PC-3 (cell line): ENCODE measurements at regions not wholly inside any gene's neighbourhood (a gene's known extent, or its start where the extent isn't known, plus 50 kb on each side); places are given as distances from the start of the nearest gene placed in this dataset.

Experiments used
- ATAC-seq: fragments of 200-7000 bp; cut with Tn5 transposase; 2 replicates; pipeline ENCODE4 v1.9.1; 2020; ENCODE audit warnings: mild to moderate bottlenecking, moderate library complexity
- BruUV-seq: library from RNA; stranded (reverse); fragments of 400-500 nt; replicated peaks from 2 replicates; lab custom pipeline; 2021; lab: Mats Ljungman, UMichigan
- CTCF ChIA-PET: fragments of 300-600 bp; sonication (Branson Sonifier 250); formaldehyde crosslinking; loops from one replicate; lab custom pipeline; 2022; ENCODE audit warnings: antibody characterized with exemption; lab: Charles Lee
- POLR2A ChIA-PET: fragments of 300-600 bp; sonication (Branson Sonifier 250); formaldehyde crosslinking; loops from one replicate; lab custom pipeline; 2022; ENCODE audit warnings: antibody characterized with exemption; ENCODE audit not compliant: unreplicated experiment; lab: Charles Lee
- DNase-seq: peaks from one replicate; pipeline ENCODE4 v3.0.0-alpha.2; 2015
- H2AFZ ChIP-seq: fragments of 300-600 bp; sonication (generic); 2 replicates; pipeline ENCODE4 v1.6.0; 2016; ENCODE audit warnings: antibody characterized with exemption, low read length
- H3F3A ChIP-seq: fragments of 300-600 bp; sonication (generic); one replicate; pipeline ENCODE4 v1.6.0; 2017; ENCODE audit warnings: antibody characterized with exemption, low read length, control low read depth, mild to moderate bottlenecking; ENCODE audit not compliant: unreplicated experiment
- H3K27ac ChIP-seq: fragments of 300-600 bp; sonication (generic); 2 replicates; pipeline ENCODE4 v1.5.1; 2016; ENCODE audit warnings: mild to moderate bottlenecking, low read length
- H3K27me3 ChIP-seq: fragments of 300-600 bp; sonication (generic); 2 replicates; pipeline ENCODE4 v1.6.1; 2016; ENCODE audit warnings: low read length, mixed read lengths
- H3K36me3 ChIP-seq: fragments of 300-600 bp; sonication (generic); 2 replicates; pipeline ENCODE4 v1.6.1; 2016; ENCODE audit warnings: low read depth, mixed run types, low read length, mixed read lengths
- H3K4me1 ChIP-seq: fragments of 300-600 bp; sonication (generic); 2 replicates; pipeline ENCODE4 v1.5.1; 2016; ENCODE audit warnings: low read length; ENCODE audit not compliant: insufficient read depth
- H3K4me2 ChIP-seq: fragments of 300-600 bp; sonication (generic); 2 replicates; pipeline ENCODE4 v1.6.0; 2016; ENCODE audit warnings: low read length
- H3K4me3 ChIP-seq: fragments of 300-600 bp; sonication (generic); 2 replicates; pipeline ENCODE4 v1.5.1; 2016; ENCODE audit warnings: mild to moderate bottlenecking, low read length, mixed read lengths
- H3K79me2 ChIP-seq: fragments of 300-600 bp; sonication (generic); 2 replicates; pipeline ENCODE4 v1.6.1; 2017; ENCODE audit warnings: low read length, mixed read lengths
- H3K9ac ChIP-seq: fragments of 300-600 bp; sonication (generic); 2 replicates; pipeline ENCODE4 v1.6.0; 2016; ENCODE audit warnings: mild to moderate bottlenecking, low read length
- H3K9me2 ChIP-seq: fragments of 300-600 bp; sonication (generic); replicated peaks from 2 replicates; pipeline ENCODE4 v1.6.1; 2016; ENCODE audit warnings: mixed run types, low read length, mixed read lengths
- H3K9me3 ChIP-seq: fragments of 300-600 bp; sonication (generic); 2 replicates; pipeline ENCODE4 v1.6.1; 2016; ENCODE audit warnings: low read length, mixed read lengths
- H4K20me1 ChIP-seq: fragments of 300-600 bp; sonication (generic); 2 replicates; pipeline ENCODE4 v1.6.1; 2016; ENCODE audit warnings: low read length, mixed read lengths
- EZH2 ChIP-seq: fragments of 300-600 bp; sonication (generic); IDR thresholded peaks from one replicate; pipeline ENCODE4 v1.6.1; 2017; ENCODE audit warnings: antibody characterized with exemption, mild to moderate bottlenecking, low read length; ENCODE audit not compliant: unreplicated experiment
- EZH2phosphoT487 ChIP-seq: fragments of 300-600 bp; sonication (generic); IDR thresholded peaks from 2 replicates; pipeline ENCODE4 v1.6.1; 2018; ENCODE audit warnings: mild to moderate bottlenecking, antibody characterized with exemption, low read length, borderline replicate concordance
- intact Hi-C: fragments of 100-400 bp; cut with micrococcal nuclease; formaldehyde crosslinking; loops from 2 replicates; pipeline ENCODE4 v1.9.0; 2023
- TF ChIP-seq, protein P1 (sequence below): fragments of 300-600 bp; sonication (generic); conservative IDR thresholded peaks from 2 replicates; pipeline ENCODE4 v1.5.1; 2017; ENCODE audit warnings: antibody characterized with exemption, low read depth, mild to moderate bottlenecking, low read length

DNA sequence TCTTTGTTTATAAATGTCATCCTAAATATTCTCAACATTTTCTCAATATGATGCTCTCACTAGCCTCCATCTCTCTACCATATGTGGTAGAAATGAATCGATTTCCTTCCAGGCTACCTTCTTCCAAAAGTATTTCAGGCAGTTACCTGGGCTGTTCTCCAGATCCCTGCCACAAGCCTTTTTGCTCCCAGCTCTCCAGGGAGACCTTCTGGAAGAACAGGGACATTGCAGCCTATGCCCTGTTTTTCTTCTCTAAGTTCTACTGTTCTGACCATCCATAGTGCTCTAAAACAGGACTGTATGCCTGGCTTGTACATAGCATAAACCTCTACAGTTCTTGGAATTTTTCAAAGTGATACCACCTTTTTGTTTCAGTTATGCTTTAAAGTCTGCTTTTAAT lies 552.8 kb downstream of the ANKRD7 start:
- H3K27me3 ChIP-seq: no peaks in the 10 kb centered on the region
- ChIA-PET CTCF (no interaction called here), POLR2A (no interaction called here)
- no TSS peak for BruUV-seq
- no peak overlapping the region for H3K9ac ChIP-seq
- H3K4me1 ChIP-seq: no peaks in the 10 kb centered on the region
- H3K27ac ChIP-seq: no peak overlapping the region
- DNase-seq: no peak
- no peak overlapping the region for H3K4me3 ChIP-seq
- no peak overlapping the region for H3K4me2 ChIP-seq
- ATAC-seq: 0 out of 2 replicates have a peak, but pooled peaks have one; percentile 27
- H2AFZ ChIP-seq: no peak overlapping the region
- intact Hi-C loops: no loop called here
- no peaks in the 10 kb centered on the region for H3K9me3 ChIP-seq
- H3F3A ChIP-seq: no peaks in the 10 kb centered on the region
- no peaks in the 10 kb centered on the region for H4K20me1 ChIP-seq
- H3K9me2 ChIP-seq: no peaks in the 10 kb centered on the region
- H3K79me2 ChIP-seq: no peaks in the 10 kb centered on the region
- H3K36me3 ChIP-seq: no peaks in the 10 kb centered on the region
- TF ChIP-seq, protein P1, sequence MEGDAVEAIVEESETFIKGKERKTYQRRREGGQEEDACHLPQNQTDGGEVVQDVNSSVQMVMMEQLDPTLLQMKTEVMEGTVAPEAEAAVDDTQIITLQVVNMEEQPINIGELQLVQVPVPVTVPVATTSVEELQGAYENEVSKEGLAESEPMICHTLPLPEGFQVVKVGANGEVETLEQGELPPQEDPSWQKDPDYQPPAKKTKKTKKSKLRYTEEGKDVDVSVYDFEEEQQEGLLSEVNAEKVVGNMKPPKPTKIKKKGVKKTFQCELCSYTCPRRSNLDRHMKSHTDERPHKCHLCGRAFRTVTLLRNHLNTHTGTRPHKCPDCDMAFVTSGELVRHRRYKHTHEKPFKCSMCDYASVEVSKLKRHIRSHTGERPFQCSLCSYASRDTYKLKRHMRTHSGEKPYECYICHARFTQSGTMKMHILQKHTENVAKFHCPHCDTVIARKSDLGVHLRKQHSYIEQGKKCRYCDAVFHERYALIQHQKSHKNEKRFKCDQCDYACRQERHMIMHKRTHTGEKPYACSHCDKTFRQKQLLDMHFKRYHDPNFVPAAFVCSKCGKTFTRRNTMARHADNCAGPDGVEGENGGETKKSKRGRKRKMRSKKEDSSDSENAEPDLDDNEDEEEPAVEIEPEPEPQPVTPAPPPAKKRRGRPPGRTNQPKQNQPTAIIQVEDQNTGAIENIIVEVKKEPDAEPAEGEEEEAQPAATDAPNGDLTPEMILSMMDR: no peak
- TF ChIP-seq EZH2 (no peak), EZH2phosphoT487 (no peak)

DNA sequence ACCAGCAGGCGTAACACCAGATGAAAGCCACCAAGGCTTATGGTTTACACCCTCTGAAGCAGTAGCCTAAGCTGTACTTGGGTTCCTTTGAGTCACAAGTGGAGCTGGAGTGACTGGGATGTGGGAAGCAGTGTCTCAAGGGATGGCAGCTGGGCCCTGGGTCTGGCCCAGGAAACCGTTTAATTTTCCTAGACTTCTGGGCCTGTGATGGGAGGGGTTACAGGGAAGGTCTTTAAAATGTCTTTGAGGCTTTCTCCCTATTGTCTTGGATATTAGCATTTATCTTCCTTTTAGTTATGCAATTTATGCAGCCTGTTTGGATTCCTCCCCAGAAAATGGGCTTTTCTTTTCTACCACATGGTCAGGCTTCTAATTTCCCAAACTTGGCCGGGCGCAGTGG lies 568.2 kb downstream of the ANKRD7 start:
- intact Hi-C loops: no loop called here
- no peak for DNase-seq
- CTCF ChIA-PET: interaction anchor here (0.7 kb wide), 1 partner anchor 89 kb away, joined by 3 read pairs; no protein-coding TSS in a partner anchor
- H2AFZ ChIP-seq: no peak overlapping the region
- no peak for ATAC-seq
- no peaks in the 10 kb centered on the region for H3F3A ChIP-seq
- POLR2A ChIA-PET: no interaction called here
- no peak for TF ChIP-seq EZH2
- TF ChIP-seq EZH2phosphoT487: no peak
- H3K79me2 ChIP-seq: no peaks in the 10 kb centered on the region
- no peaks in the 10 kb centered on the region for H3K4me1 ChIP-seq
- H3K27me3 ChIP-seq: no peaks in the 10 kb centered on the region
- no peak overlapping the region for H3K9ac ChIP-seq
- H3K36me3 ChIP-seq: no peaks in the 10 kb centered on the region
- BruUV-seq: no TSS peak
- no peaks in the 10 kb centered on the region for H4K20me1 ChIP-seq
- H3K4me3 ChIP-seq: no peak overlapping the region
- no peaks in the 10 kb centered on the region for H3K9me2 ChIP-seq
- no peak overlapping the region for H3K27ac ChIP-seq
- H3K9me3 ChIP-seq: peaks cover 4% of the 10 kb centered on the region; the same call in 1 of the 2 replicates
- H3K4me2 ChIP-seq: no peak overlapping the region

DNA sequence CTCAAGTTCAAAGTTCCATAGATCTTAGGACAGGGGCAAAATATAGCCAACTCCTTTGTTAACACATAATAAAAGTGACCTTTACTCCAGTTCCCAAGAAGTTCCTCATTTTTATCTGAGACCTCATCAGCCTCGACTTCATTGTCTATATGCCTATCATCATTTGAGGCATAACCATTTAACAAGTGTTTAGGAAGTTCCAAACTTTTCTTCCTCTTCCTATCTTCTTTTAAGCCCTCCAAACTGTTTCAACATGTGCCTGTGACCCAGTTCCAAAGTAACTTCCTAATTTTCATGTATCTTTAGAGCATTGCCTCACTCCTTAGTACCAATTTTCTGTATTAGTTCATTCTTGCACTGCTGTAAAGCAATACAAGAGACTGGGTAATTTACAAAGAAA lies 569.1 kb downstream of the ANKRD7 start:
- POLR2A ChIA-PET: no interaction called here
- no peaks in the 10 kb centered on the region for H3K79me2 ChIP-seq
- CTCF ChIA-PET: no interaction called here
- H3K4me3 ChIP-seq: no peak overlapping the region
- H4K20me1 ChIP-seq: no peaks in the 10 kb centered on the region
- no peak overlapping the region for H2AFZ ChIP-seq
- peaks cover 4% of the 10 kb centered on the region; the same call in 1 of the 2 replicates for H3K9me3 ChIP-seq
- DNase-seq (no peak), ATAC-seq (no peak)
- no peak overlapping the region for H3K27ac ChIP-seq
- H3K4me1 ChIP-seq: no peaks in the 10 kb centered on the region
- intact Hi-C loops: no loop called here
- no peaks in the 10 kb centered on the region for H3K9me2 ChIP-seq
- no peaks in the 10 kb centered on the region for H3F3A ChIP-seq
- no TSS peak for BruUV-seq
- TF ChIP-seq, protein P1: no peak
- TF ChIP-seq EZH2 (no peak), EZH2phosphoT487 (no peak)
- no peaks in the 10 kb centered on the region for H3K27me3 ChIP-seq
- no peaks in the 10 kb centered on the region for H3K36me3 ChIP-seq
- H3K4me2 ChIP-seq: no peak overlapping the region
- no peak overlapping the region for H3K9ac ChIP-seq
